GM19452 (cell line): ENCODE measurements at regions not wholly inside any gene's neighbourhood (a gene's known extent, or its start where the extent isn't known, plus 50 kb on each side); places are given as distances from the start of the nearest gene placed in this dataset.
A peak's percentile ranks its signal among the peaks of the same experiment; 100 is the strongest.

Experiments
- ATAC-seq: cut with Tn5 transposase; IDR thresholded peaks from one replicate; pipeline ENCODE4 v1.9.1; 2021; ENCODE audit not compliant: unreplicated experiment

- no peak for ATAC-seq
These were observed 176.6 kb downstream of the METTL4 start for GRCh38 chr18:2394684-2395083.

- peak; percentile 81 for ATAC-seq
These were observed 175.7 kb downstream of the METTL4 start for GRCh38 chr18:2395427-2396161.

- ATAC-seq: peak; percentile 44
These were observed 175.2 kb downstream of the METTL4 start for GRCh38 chr18:2396162-2396505.

GRCh38 chr18:2400701-2401196 lies 170.6 kb downstream of the METTL4 start:
- no peak for ATAC-seq

- no peak for ATAC-seq
These were observed 169.2 kb downstream of the METTL4 start for GRCh38 chr18:2402084-2402483.

- no peak for ATAC-seq
These were observed 164.8 kb downstream of the METTL4 start for GRCh38 chr18:2406544-2406943.

- ATAC-seq: no peak
These were observed 163.3 kb downstream of the METTL4 start for GRCh38 chr18:2407961-2408360.

GRCh38 chr18:2409906-2410305 lies 161.4 kb downstream of the METTL4 start:
- ATAC-seq: no peak

- no peak for ATAC-seq
These were observed 160.6 kb downstream of the METTL4 start for GRCh38 chr18:2410688-2411087.

GRCh38 chr18:2411381-2411960 lies 159.8 kb downstream of the METTL4 start:
- ATAC-seq: no peak

GRCh38 chr18:2412281-2412680 lies 159.0 kb downstream of the METTL4 start:
- ATAC-seq: no peak

- no peak for ATAC-seq
These were observed 158.1 kb downstream of the METTL4 start for GRCh38 chr18:2412996-2413751.

- ATAC-seq: no peak
These were observed 157.1 kb downstream of the METTL4 start for GRCh38 chr18:2414235-2414634.

GRCh38 chr18:2415656-2416055 lies 155.6 kb downstream of the METTL4 start:
- no peak for ATAC-seq

- ATAC-seq: no peak
These were observed 153.3 kb downstream of the METTL4 start for GRCh38 chr18:2417861-2418610.

- no peak for ATAC-seq
These were observed 150.9 kb downstream of the METTL4 start for GRCh38 chr18:2420367-2420766.

GRCh38 chr18:2423761-2424160 lies 147.5 kb downstream of the METTL4 start:
- no peak for ATAC-seq

- no peak for ATAC-seq
These were observed 146.9 kb downstream of the METTL4 start for GRCh38 chr18:2424420-2424819.

GRCh38 chr18:2425426-2426317 lies 145.6 kb downstream of the METTL4 start:
- ATAC-seq: no peak

GRCh38 chr18:2430191-2430590 lies 141.1 kb downstream of the METTL4 start:
- no peak for ATAC-seq
